ENCODE measurements at regions not wholly inside any gene's neighbourhood (a gene's known extent, or its start where the extent isn't known, plus 50 kb on each side); places are given as distances from the start of the nearest gene placed in this dataset.
A peak's percentile ranks its signal among the peaks of the same experiment; 100 is the strongest.
"Not testable (repeated sequence)": the region's sequence is repeated elsewhere in the genome, so short reads cannot be mapped to it uniquely, and the experiment has no call there.

DNA sequence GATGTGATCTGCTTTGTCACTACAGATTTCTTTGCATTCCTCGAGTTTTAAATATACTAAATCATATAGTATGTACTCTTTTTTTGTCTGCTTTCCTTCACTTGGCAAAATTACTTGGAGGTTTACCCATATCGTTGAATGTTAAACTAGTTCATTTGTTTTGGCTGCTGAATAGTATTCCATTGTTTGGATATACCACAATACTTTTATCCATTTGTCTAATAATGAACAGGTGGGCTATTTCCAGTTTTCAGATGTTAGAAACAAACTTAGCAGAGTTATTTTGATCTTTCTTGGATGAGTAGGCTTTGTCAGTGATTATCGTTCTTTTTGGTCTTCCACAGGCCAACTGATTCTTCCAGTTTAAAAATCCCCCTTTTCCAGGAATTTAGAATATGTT, 154.0 kb upstream of the TGFBR2 start:
- no peak for DNase-seq

DNA sequence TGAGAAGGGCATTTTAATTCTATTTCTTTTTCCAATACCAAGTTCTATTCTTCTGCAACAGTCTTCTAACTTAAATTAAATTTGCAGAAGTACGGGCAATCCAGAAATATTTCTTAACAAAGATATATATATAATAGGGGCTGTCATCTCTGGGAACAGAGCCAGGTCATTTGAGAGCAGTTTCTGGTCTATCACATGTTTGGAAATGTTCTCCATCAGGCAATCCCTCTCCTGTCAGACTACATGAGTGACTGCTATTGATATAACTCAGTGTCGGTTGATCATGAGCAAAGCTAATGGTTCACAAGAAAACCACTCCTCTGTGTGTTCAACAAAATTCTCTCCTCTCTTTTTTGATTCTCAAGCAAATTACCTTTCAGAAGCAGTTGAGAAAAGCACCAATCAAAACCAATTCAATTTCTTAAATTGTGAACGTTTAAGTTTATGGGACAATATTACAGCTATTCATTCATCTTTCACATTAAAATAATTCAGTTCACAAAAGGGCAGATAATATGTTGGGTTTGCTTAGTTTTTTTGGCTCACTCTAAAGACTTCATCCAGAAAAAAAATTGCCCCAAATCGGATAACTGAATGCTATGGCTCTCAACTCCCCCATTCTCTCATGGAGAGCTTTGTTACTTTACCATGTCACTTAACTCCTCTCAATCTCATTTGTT, 152.9 kb upstream of the TGFBR2 start:
- no peak for DNase-seq

DNA sequence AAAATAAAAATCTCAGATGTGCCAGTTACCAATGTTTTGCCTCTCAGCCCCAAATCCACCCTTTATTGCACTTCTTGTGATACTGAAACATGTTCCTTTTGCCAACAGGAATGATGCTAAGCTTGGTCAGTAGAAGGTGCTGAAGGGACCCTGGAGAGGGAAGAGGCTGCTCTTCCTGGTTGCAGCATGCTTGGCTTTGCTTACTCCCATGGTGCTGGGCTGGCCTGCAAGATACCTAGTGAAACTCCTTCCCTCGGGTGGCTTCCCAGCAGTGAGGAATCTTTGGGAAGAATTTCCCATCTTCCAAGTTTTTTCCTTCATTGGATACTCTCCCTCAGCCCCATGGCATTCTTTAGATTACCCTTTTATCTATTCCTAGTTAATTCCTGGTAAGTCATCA, 151.8 kb upstream of the TGFBR2 start:
- no peak for DNase-seq

DNA sequence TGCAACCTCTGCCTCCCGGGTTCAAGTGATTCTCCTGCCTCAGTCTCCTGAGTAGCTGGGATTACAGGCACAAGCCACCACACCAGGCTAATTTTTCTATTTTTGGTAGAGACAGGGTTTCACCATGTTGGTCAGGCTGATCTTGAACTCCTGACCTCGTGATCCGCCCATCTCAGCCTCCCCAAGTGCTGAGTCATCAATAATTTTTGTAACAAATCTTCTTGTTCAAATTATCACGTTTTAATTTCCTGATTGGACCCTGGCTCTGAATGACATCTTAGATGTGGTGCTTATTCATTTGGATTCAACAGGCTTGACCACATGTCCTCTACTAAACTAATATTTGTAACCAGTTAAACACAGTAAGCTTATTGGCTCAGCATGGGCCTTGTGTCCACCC, 151.3 kb upstream of the TGFBR2 start:
- not testable (repeated sequence) for DNase-seq

DNA sequence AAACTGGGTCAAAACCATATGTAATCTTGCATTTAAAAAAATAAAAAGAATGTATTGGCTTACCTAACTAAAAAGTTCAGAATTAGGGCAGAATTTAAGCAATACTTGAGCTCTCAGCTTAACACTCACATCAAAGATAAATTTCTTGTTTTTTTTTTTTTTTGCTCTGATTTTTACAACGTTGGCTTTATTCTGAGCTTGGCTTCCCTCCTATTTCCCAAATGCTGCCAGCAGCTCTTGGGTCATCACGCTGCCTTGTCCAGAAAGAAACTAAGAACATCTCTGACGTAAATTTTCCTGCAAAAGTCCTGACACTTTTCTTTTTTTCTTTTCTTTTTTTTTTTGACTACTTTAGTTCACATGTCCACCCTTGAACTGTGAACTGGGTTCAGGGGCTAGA, 150.6 kb upstream of the TGFBR2 start:
- DNase-seq = no peak

DNA sequence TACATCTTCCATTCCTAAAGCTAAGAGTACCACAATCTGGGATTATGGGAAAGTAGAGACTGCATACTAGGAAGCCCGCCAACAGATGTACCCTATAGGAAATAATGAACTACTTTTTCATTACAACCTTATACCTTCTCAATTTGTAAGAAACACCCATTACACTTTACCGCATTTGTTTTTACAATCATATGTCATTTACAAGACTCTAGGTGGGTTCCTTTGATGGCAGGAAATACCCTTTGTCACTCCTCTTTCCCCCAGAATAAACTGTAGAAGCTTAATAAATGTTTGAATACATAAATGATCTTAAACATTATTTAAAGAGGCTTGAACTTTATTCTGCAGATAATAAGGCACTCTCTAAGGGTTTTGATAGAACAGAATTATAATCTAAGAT, 150.1 kb upstream of the TGFBR2 start:
- no peak for DNase-seq

DNA sequence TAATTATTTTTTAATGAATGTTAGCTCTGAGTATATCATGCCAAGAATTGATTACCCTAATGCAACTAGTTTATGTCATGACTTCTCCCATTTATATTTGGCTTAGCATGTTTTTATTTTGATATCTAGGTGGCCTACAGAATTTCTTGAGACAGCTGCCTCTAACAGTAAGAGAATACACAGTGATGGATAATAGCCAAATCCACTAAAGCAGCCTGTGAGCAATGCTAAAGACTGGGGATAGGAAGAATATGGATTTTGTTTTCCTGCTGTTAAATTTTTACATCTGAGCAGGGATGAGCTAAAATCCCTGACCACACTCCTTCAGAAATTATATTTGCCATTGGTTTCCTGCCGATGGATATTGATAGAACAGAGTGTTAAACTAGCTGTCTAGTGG, 149.3 kb upstream of the TGFBR2 start:
- DNase-seq = no peak

DNA sequence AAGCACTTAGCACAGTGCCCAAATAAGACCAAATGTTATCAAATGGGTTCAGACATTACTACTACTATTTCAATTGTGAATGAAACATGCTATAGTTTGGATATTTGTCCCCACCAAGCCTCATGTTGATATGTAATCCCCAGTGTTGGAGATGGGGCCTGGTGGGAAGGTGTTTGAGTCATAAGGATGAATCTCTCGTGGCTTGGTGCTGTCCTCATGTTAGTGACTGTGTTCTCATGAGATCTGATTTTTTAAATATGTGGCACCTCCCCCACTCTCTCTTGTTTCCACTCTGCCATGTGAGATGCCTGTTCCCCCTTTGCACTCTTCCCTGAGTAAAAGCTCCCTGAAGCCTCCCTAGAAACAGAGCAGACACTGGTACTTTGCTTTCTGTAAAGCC, 148.7 kb upstream of the TGFBR2 start:
- no peak for DNase-seq

DNA sequence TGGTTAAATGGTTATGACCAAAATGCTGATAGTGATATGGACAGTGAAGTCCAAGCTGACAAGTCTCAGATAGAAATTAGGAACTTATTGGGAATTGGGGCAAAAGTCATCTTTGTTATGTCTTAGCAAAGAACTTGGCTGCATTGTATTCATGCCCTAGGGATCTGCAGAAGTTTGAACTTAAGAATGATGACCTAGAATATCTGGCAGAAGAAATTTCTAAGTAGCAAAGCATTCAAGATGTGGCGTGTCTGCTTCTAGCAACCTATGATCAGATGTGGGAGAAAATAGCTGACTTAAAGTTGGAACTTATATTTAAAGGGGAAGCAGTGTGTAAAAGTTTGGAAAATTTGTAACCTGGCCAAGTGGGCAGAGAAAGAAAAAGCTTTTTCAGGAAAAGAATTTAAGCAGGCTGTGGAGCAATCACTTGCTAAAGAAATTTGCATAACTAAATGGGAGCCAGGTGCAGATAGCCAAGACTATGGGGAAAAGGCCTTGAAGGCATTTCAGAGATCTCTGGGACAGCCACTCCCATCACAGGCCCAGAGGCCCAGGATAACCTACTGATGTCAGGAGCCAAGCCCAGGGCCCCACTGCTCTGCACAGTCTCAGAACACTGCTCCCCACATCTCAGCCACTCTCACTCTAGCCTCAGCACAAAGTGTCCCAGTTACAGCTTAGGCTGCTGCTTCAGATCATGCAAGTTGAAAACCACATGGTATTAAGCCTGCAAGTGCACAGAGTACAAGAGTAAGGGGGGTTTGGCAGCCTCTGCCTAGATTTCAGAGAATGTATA, 147.8 kb upstream of the TGFBR2 start:
- DNase-seq = no peak

DNA sequence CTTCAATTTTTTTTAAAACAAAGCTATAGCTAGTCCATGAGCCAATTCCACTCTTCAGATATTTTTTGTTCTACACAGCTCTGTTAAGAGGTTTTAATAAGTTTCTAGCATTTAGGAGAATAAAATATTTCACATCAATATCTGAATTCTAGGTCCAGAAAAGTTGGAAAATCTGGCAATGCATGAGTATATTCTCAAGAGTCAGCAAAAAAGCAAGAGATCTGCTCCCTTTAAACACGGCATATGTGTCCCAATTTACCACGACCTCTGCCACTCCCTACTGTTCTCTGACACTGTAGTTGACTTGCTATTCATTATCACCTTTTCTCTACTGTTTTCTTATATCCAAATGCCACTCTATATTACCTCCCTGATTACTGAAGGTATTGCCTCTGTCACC, 145.1 kb upstream of the TGFBR2 start:
- no peak for DNase-seq

DNA sequence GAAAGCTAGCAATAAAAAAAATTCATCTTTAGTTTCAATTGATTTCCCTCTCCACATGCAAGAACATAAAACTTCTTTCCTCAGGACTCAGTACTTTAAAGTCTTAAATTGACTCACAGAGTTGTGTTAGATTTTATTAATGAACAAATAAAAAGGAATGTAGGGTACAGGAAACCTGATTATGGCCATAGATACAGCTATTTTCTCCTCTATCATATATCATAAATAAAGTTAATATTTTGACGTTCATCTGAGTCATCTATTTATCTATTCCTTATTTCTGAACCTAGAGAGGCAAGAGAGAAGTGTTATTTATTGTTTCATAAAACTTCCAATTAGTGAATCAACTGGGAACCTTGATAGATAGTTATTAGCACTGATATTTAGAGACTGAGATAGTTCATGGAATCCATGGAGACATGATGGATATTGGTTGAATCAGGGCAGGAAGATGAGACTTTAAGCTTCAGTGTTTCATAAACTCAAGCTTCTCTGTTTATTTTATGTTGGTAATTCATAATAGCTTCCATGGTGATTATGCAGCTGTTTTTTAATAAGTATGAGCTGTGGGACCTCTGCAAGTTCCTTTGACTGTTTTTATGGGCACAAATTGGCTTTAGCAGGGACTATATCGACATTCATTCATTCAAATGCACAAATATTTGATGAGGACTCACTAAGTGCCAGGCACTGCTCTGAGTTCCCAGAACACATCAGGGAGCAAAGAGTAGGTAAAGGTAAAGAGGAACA, 143.5 kb upstream of the TGFBR2 start:
- DNase-seq = no peak

DNA sequence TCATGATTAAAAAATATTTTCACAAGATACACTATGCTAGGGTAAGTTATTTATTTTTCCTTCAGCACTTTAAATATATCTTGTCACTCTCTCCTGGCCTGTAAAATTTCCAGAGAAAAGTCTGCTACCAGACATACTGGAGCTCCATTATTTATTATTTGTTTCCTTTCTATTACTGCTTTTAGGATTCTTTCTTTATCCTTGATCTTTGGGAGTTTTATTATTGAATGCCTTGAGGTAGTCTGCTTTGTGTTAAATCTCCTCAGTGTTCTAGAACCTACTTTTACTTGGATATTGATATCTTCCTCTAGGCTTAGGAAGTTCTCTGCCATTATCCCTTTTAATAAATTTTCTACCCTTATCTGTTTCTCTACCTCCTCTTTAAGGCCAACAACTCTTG, 142.0 kb upstream of the TGFBR2 start:
- DNase-seq = no peak

DNA sequence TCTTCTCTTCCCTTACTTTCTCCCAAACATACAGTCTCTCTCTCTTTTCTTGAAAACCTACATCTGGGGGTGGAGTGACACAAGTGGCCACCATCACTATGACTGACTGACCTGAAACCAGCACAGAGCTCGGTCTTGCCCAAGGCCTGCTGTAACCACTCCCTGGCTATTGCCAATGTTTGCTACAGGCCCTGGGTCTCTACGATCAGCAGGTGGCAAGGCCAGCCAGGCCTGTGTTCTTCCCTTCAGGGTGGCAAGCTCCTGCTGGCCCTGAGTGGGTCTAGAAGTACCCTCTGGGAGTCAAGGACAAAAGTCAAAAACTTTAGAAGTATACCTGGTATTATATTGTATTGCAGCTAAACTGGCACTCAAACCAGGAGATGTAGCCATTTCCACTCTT, 140.9 kb upstream of the TGFBR2 start:
- DNase-seq = no peak

DNA sequence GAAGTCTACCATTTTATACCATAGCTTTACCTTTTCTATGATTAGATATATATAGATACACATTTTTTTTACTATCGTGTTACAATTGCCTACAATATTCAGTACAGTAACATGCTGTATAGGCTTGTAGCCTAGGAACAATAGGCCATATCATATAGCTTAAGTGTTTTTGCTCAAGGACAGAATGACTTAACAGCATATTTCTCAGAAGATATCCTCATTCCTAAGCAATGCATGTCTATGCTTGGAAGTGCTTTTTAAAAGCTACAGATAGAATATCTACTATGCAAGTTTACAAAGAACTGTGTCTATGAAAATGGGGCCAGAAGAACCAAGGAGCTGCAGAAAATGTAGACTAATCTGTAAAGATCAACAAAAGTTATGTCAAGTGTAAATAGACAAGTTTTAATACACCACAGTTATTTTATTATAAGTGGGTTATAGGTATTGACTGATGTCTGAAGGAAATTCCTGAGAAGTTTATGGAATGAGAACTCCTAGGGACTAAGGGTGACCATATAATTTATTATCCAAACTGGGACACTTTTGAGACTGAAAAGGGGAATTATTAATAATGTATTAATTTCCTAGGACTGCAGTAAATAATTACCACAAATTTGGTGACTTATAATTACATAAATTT, 138.7 kb upstream of the TGFBR2 start:
- no peak for DNase-seq

DNA sequence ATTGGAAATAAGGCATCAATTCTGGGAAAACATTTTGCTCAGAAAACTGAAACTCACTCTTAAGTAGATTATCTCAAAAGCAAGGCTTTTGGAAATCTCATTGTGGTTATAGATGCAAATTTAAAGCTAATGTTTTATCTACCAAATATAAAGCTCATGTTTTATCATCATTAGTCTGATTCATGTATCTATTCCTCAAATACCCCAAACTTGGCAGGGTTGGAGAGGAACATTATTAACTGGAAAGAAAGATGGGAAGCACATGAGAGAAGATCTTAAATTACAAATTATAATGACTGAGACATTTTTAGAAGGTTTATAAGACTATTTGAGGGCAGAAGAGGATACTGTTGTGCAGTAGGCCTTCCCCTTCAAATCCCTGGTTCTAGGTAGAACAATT, 137.3 kb upstream of the TGFBR2 start:
- no peak for DNase-seq

DNA sequence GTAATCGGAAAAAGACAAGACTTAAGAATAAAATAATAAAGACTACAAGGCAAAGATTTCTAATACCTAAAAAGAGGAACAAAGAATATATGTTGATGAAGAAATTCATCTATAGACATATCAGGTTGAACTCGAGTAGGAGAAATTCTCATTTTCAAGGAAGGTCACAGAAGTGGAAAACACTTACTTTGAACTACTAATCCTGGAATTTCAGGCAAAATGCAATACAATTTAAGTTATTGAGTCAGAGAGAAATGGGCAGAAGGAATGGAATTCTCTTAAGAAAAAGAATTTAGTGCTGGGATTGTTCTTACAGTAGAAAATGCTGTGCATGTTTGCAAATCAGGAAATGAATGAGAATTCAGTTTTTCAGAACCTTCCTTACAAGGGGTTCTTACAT, 135.9 kb upstream of the TGFBR2 start:
- no peak for DNase-seq

DNA sequence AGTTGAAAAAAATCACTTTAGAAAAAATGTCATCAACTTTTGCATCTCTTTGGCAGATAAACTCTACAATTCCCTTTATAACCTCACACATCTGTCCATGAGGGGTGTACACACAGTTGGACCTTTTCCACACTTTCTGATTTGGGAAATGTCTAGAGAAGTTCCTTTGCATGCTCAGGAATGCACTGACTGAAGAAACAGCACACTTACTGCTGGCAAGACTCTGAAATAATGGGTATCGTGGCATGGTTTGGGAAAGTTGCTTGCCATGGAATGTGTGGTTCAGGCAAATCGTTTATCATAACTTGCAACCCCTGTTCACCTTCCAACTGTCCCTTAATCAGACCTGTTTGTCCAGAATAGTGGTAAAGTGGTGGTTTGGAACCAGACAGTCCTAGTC, 135.3 kb upstream of the TGFBR2 start:
- DNase-seq = no peak

DNA sequence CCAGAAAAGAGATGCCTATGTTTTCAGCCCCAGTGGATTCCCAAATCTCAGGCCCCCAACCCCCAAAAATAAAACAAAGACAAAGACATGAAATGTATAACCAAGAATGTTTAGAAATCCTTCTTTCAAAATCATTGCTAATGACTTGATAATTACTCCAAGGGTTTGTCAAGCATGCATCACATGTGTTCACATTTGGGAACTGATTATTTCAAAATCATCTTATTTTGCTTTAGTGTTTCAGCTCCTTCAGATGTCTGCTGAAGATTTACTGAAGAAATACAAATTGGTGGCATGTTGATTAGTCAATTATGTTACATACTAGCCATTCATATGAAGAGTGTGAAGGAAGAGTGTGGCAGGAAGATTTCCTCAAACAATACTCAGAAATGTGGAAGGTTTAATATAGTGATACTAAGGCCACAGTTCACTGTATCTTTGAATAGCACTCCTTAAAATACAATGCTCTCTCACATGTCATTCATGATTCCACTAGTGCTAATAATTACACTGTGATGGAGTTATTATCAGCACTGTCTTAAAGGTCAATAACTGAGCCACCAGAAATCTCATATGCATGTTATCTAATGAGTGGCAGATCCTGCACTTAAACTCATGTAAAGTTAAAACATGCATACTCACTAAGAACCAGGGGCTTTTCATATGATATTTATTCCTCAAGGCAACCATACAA, 134.5 kb upstream of the TGFBR2 start:
- DNase-seq = no peak

DNA sequence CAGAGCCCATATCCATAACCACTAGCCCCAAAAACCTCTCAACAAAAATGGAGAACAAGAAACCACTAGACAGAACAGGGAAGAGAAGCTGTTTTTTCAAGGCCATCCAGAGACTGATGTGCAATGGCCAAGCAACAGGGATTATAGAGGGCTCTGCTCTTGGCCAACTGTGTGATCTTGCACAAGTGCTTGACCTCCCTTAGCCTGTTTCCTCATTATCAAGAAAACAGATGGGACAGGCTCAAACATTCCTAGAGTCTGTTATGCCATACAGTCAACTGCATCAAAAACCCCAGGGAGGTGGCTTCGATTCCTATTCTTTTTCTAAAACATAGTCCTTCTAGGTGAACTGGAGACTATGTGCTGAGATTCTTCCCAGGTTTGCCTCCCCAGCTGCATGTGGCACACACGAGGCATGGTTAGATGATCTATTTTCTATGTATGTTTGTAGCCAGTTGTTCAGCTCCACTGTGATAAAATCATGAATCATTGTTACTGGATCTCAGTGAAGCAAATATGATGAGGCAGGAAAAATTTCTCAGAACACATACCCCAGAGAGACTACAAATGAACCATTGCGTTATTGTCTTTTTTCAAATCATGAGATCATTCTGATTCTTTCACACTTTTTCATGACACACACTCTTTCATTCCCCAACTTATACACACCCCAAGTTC, 132.9 kb upstream of the TGFBR2 start:
- no peak for DNase-seq

DNA sequence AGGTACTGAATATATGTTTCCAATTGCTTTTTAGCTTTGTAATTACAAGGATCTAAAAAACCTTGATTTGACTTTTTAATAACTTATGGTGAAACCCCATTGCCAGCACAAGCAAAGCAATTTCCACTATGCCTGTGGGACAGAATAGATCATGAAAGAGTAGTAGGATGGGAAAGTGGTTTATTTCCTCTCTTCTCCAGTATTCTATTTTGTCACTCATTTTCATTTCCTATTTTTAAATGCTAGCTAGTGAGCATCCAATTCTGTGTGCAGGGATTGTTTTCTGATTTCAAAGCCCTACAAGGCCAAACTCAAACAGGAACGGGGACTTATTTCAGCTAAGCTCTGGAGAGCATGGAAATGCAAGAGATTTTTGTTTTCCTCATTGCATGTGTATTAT, 132.0 kb upstream of the TGFBR2 start:
- no peak for DNase-seq

DNA sequence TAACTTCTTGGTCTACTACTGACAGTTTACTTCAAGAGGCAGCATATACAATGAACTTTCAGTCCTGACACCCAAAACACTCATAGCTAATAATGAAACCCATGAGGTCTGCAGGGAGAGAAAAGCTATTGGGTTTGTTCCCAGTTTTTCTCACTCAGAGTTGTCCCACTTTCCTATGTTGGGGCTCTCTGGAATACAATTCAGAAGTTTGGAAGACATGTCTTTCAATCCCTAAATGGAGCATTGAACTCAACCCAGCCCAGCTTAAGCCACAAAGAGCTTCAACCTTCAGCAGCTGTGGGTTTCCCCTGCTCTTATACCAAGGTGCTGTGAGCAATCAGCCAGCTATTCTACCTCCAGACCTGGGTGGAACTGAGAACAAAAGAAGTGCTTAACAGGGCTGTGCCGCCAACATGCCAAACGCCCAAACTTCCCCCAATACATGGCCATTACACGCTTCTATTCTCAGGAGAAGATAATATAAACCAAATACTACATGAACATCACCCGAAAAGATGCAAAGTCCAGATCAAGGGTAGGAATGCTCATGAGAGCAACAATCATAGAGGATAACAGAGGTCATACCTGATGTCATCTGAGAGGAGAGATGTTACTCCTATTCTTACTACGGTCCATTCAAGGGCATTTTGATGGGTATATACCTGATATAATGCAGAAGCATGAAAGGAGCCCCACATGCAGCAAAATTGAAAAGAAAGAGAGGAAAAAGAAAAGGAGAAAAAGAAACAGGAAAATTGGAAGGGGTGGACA, 131.2 kb upstream of the TGFBR2 start:
- peak; percentile 2 for DNase-seq

DNA sequence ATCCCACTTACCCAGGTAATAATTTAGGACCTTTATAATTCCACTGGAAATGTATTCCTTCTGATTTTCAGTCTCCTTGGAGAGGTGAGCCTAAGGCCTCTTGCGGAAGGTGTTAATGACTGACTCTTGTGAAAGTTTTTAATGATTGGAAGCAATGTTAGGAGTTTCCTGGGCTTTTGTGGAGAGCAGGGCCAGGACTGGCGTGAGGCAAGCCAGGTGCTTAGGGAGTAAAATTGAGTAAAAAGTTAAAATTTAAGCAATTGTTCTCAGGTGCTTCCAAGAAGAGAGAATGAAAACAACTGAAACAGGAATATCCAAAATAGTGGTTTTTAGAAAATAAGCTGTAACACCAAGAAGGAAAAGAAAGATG, 130.6 kb upstream of the TGFBR2 start:
- DNase-seq = no peak

All from stimulated activated CD4-positive, alpha-beta T cell treated with anti-CD3 and anti-CD28 coated beads, Interleukin-12 subunit alpha, Interleukin-12 subunit beta, amount 100 ng/mL, for 4 hours (primary cell).